ENCODE measurements at regions not wholly inside any gene's neighbourhood (a gene's known extent, or its start where the extent isn't known, plus 50 kb on each side); places are given as distances from the start of the nearest gene placed in this dataset.
A peak's percentile ranks its signal among the peaks of the same experiment; 100 is the strongest.

DNA sequence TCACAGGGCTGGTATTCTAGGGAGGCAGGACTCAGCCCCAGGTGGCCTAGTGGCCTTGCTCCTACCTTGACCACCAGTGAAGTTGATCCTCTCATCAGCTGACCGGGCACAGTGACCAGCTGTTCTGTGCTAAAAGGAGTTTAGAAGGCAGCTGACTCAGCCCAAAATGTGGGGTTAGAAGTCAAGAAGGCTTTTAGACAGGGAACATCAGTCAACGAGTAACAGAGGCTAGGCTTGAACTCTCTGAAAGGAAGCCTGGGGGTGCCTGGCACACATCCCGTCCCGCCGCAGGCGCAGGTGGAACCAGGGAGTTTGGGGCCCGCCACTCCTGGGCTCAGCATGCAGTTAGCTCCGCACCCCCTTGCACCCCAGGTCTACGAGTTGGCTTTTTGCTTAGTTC is 114.9 kb upstream of the SLC45A1 start:
- in situ Hi-C loops (cut with MboI; ENCODE audit: low sequenced_read_pairs) (no loop called here), intact Hi-C loops (cut with micrococcal nuclease) (loop anchor here (5.0 kb wide), 2 partner anchors 106 to 176 kb away; partner anchors contain the start of gene ERRFI1), dilution Hi-C loops (cut with HindIII; ENCODE audit: low sequenced_read_pairs, unreplicated experiment) (no loop called here)
- ATAC-seq (ENCODE audit: low read depth) = no peak
- no peak overlapping the region for H3K4me3 ChIP-seq (ENCODE audit: insufficient read depth, low read depth, low read length)
- peak; percentile 66; the same call in 1 of the 2 replicates for TF ChIP-seq MAFK (IDR thresholded peaks at IDR 0.05; ENCODE audit: low read depth, low read length)
- TF ChIP-seq MAZ (IDR thresholded peaks at IDR 0.05; ENCODE audit: borderline replicate concordance, low read depth, low read length) = no peak
- no peak for TF ChIP-seq RCOR1 (IDR thresholded peaks at IDR 0.05; ENCODE audit: insufficient replicate concordance, low read length)
- peak overlapping the region; percentile 91 for H2BK15ac ChIP-seq (ENCODE audit: low read depth, low read length)
- H2AK9ac ChIP-seq (replicated peaks; ENCODE audit: low read depth, low read length, poor library complexity) = peak overlapping the region; percentile 93
- peak overlapping the region; percentile 97 for H2AK5ac ChIP-seq (ENCODE audit: low read depth, low read length)
- H3K4me2 ChIP-seq (ENCODE audit: low read depth, low read length) = peak overlapping the region; percentile 35; the same call in 1 of the 2 replicates
- H2AFZ ChIP-seq (replicated peaks; ENCODE audit: low read length, poor library complexity) = peak overlapping the region; percentile 56
- 94% methylated on average over 8 of the region's 9 CpGs; no CpG with 5 or more reads in 1 of the 2 experiments for WGBS, 2 experiments (ENCODE audit: extremely low coverage in 2 of 2, insufficient read length in 1 of 2)
- peak overlapping the region; percentile 99 for H2BK120ac ChIP-seq (ENCODE audit: low read depth, low read length)
- peak overlapping the region; percentile 17; the same call in 1 of the 2 replicates for H3K23ac ChIP-seq (ENCODE audit: low read depth, low read length)
- peak overlapping the region; percentile 92 for H3K18ac ChIP-seq (ENCODE audit: low read depth, low read length)
- POLR2A ChIA-PET (ENCODE audit: unreplicated experiment) = no interaction called here
- H3K9me1 ChIP-seq (ENCODE audit: insufficient read depth, low read length) = peaks cover 29% of the 10 kb centered on the region
- peak overlapping the region; percentile 93 for H3K56ac ChIP-seq (ENCODE audit: extremely low read depth, insufficient read depth, low read length)
- peak overlapping the region; percentile 97 for H3K27ac ChIP-seq (ENCODE audit: insufficient read depth, low read length)
- peak overlapping the region; percentile 100 for H3K4ac ChIP-seq (ENCODE audit: low read depth, low read length)
- no peaks in the 10 kb centered on the region for H3K27me3 ChIP-seq (ENCODE audit: control insufficient read depth, insufficient read depth, low read length)
- peak; percentile 31 for DNase-seq
- no peaks in the 10 kb centered on the region for H3K9me3 ChIP-seq (ENCODE audit: control insufficient read depth, insufficient read depth, low read length)
- CTCF ChIA-PET = interaction anchor here (1.2 kb wide), 1 partner anchor 111 kb away, joined by 5 read pairs; no protein-coding TSS in a partner anchor
- H4K8ac ChIP-seq (ENCODE audit: low read depth in 2 of 2, low read length in 2 of 2) = peak overlapping the region; percentile 92 to 96
- no peaks in the 10 kb centered on the region for H3K36me3 ChIP-seq (ENCODE audit: control insufficient read depth, insufficient read depth, low read length)
- peak overlapping the region; percentile 99 for H3K14ac ChIP-seq (replicated peaks; ENCODE audit: low read depth, low read length)
- H4K5ac ChIP-seq (ENCODE audit: low read depth, low read length) = peak overlapping the region; percentile 86
- peak overlapping the region; percentile 97 for H2BK5ac ChIP-seq (ENCODE audit: low read depth, low read length, poor library complexity, severe bottlenecking)
- H3K79me1 ChIP-seq (ENCODE audit: low read depth in 1 of 2, low read length in 2 of 2) = peaks cover 0 to 10% of the 10 kb centered on the region in 2 experiments; a peak in 2 of 4 replicates
- no peaks in the 10 kb centered on the region for H4K20me1 ChIP-seq (ENCODE audit: insufficient read depth, low read length)
- peak overlapping the region; percentile 98 for H4K91ac ChIP-seq (ENCODE audit: insufficient read depth, low read depth, low read length)
- H3K9ac ChIP-seq (ENCODE audit: low read depth, low read length) = peak overlapping the region; percentile 86
- peaks cover 33% of the 10 kb centered on the region for H3K4me1 ChIP-seq (ENCODE audit: control insufficient read depth, insufficient read depth, low read length)
- no TSS peak for BruUV-seq (replicated peaks)
- H2BK20ac ChIP-seq (ENCODE audit: low read depth, low read length) = peak overlapping the region; percentile 98
